Astrocyte (in vitro differentiated cells and primary cell): ENCODE measurements at regions not wholly inside any gene's neighbourhood (a gene's known extent, or its start where the extent isn't known, plus 50 kb on each side); places are given as distances from the start of the nearest gene placed in this dataset.

Experiments used
- DNase-seq: peaks from one replicate; pipeline ENCODE4 v3.0.0-alpha.2; 2010; ENCODE audit warnings: low read depth
- FAIRE-seq: peaks from 2 replicates; lab custom pipeline; 2011; peaks lifted over from hg19 to GRCh38; lab: Jason Lieb, UNC
- H2AFZ ChIP-seq: 2 replicates; pipeline ENCODE4 v1.6.0; 2012; ENCODE audit warnings: low read depth, low read length, inconsistent platforms
- H3K27ac ChIP-seq: 2 replicates; pipeline ENCODE4 v1.5.1; 2011; ENCODE audit warnings: low read depth, low read length, inconsistent platforms
- H3K27me3 ChIP-seq: 2 replicates; pipeline ENCODE4 v1.6.0; 2011; ENCODE audit warnings: low read length, inconsistent platforms; ENCODE audit not compliant: insufficient read depth
- H3K36me3 ChIP-seq: 2 replicates; pipeline ENCODE4 v1.5.1; 2011; ENCODE audit warnings: low read length, inconsistent platforms; ENCODE audit not compliant: insufficient read depth
- H3K4me1 ChIP-seq: 2 replicates; pipeline ENCODE4 v1.5.1; 2011; ENCODE audit warnings: low read length, inconsistent platforms; ENCODE audit not compliant: insufficient read depth
- H3K4me2 ChIP-seq: 2 replicates; pipeline ENCODE4 v1.6.0; 2012; ENCODE audit warnings: low read length, inconsistent platforms
- H3K4me3 ChIP-seq: 2 replicates; pipeline ENCODE4 v1.5.1; 2011; ENCODE audit warnings: low read depth, mild to moderate bottlenecking, low read length, inconsistent platforms; ENCODE audit not compliant: insufficient read depth
- H3K79me2 ChIP-seq: 2 replicates; pipeline ENCODE4 v1.6.0; 2012; ENCODE audit warnings: mild to moderate bottlenecking, low read length, inconsistent platforms; ENCODE audit not compliant: insufficient read depth
- H3K9ac ChIP-seq: 2 replicates; pipeline ENCODE4 v1.6.0; 2012; ENCODE audit warnings: mild to moderate bottlenecking, low read length, inconsistent platforms
- H3K9me3 ChIP-seq: 2 replicates; pipeline ENCODE4 v1.5.1; 2012; ENCODE audit warnings: low read depth, mild to moderate bottlenecking, low read length, inconsistent platforms; ENCODE audit not compliant: insufficient read depth
- H4K20me1 ChIP-seq: 2 replicates; pipeline ENCODE4 v1.6.0; 2012; ENCODE audit warnings: low read length, inconsistent platforms; ENCODE audit not compliant: insufficient read depth
- H3K27ac Mint-ChIP-seq: one replicate; pipeline ENCODE4 v1.8.0; 2021; ENCODE audit warnings: mild to moderate bottlenecking, mixed read lengths; ENCODE audit not compliant: unreplicated experiment
- H3K27me3 Mint-ChIP-seq: one replicate; pipeline ENCODE4 v1.8.0; 2021; ENCODE audit warnings: low read depth, mixed read lengths; ENCODE audit not compliant: unreplicated experiment
- H3K36me3 Mint-ChIP-seq: one replicate; pipeline ENCODE4 v1.8.0; 2021; ENCODE audit warnings: low read depth, mixed read lengths; ENCODE audit not compliant: unreplicated experiment
- H3K4me1 Mint-ChIP-seq: one replicate; pipeline ENCODE4 v1.8.0; 2021; ENCODE audit warnings: low read depth, mixed read lengths; ENCODE audit not compliant: unreplicated experiment
- H3K4me3 Mint-ChIP-seq: one replicate; pipeline ENCODE4 v1.8.0; 2021; ENCODE audit warnings: mild to moderate bottlenecking, moderate library complexity, mixed read lengths; ENCODE audit not compliant: unreplicated experiment
- H3K9me3 Mint-ChIP-seq: one replicate; pipeline ENCODE4 v1.8.0; 2021; ENCODE audit warnings: mild to moderate bottlenecking, mixed read lengths; ENCODE audit not compliant: unreplicated experiment
- EZH2 ChIP-seq: IDR thresholded peaks from 2 replicates; pipeline ENCODE4 v1.6.1; 2012; ENCODE audit warnings: mild to moderate bottlenecking, low read length, inconsistent platforms; ENCODE audit not compliant: insufficient read depth
- TF ChIP-seq, protein P1 (sequence below): IDR thresholded peaks from 2 replicates; pipeline ENCODE4 v1.5.1; 2011; ENCODE audit warnings: low read depth, mild to moderate bottlenecking, inconsistent platforms, low read length, moderate library complexity; ENCODE audit not compliant: insufficient read depth

DNA sequence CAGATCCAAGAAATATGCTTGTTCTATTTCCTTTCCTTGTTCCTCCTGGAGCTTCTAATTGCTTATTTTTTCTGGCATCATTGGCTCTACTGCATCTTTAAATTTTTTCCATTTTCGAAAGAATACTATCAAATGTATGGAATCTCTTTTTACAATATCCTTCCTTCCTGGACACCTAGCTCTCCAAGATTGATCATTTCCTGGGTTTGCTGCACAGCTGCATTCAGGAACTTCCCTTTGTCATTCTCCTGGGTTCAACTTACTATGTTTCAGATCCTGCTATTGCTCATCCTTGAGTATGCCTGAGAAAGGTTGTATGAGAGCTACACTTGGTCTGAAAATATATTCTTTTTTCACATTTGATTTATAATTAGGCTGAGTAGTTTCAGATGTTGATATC is 73.7 kb upstream of the ERCC6L2 start:
- FAIRE-seq (no peak), DNase-seq (no peak)
- Mint-ChIP-seq H3K36me3 (no peaks in the 10 kb centered on the region), H3K4me1 (no peaks in the 10 kb centered on the region), H3K27ac (no peak overlapping the region), H3K27me3 (no peaks in the 10 kb centered on the region), H3K4me3 (no peak overlapping the region), H3K9me3 (no peaks in the 10 kb centered on the region)
- no peaks in the 10 kb centered on the region for H3K36me3 ChIP-seq
- H3K27ac ChIP-seq: no peak overlapping the region
- H3K27me3 ChIP-seq: peaks cover 38% of the 10 kb centered on the region
- no peak overlapping the region for H3K4me3 ChIP-seq
- H3K4me1 ChIP-seq: no peaks in the 10 kb centered on the region
- no peaks in the 10 kb centered on the region for H3K79me2 ChIP-seq
- no peak overlapping the region for H3K9ac ChIP-seq
- H3K9me3 ChIP-seq: no peaks in the 10 kb centered on the region
- no peak for TF ChIP-seq EZH2
- TF ChIP-seq, protein P1, sequence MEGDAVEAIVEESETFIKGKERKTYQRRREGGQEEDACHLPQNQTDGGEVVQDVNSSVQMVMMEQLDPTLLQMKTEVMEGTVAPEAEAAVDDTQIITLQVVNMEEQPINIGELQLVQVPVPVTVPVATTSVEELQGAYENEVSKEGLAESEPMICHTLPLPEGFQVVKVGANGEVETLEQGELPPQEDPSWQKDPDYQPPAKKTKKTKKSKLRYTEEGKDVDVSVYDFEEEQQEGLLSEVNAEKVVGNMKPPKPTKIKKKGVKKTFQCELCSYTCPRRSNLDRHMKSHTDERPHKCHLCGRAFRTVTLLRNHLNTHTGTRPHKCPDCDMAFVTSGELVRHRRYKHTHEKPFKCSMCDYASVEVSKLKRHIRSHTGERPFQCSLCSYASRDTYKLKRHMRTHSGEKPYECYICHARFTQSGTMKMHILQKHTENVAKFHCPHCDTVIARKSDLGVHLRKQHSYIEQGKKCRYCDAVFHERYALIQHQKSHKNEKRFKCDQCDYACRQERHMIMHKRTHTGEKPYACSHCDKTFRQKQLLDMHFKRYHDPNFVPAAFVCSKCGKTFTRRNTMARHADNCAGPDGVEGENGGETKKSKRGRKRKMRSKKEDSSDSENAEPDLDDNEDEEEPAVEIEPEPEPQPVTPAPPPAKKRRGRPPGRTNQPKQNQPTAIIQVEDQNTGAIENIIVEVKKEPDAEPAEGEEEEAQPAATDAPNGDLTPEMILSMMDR: no peak
- H4K20me1 ChIP-seq: no peaks in the 10 kb centered on the region
- no peak overlapping the region for H3K4me2 ChIP-seq
- H2AFZ ChIP-seq: no peak overlapping the region

DNA sequence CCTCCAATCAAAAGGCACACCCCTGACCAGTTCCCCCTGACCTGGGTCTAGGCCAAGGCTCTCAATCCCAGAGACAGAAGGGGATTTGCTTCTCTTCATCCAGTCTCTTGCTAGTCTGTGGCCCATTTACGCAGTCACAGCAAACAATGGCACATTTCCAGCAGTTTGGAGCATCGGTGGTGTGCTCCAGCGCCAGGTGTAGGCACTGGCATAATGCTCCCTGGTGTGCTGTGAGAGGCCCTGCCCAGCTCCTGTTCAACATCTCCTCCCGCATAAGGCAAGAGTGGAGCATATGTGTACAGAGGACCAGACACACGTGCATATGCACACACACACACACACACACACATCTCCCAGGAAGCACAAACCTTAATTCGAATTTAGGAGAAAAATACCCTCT is 79.5 kb upstream of the ERCC6L2 start:
- no peaks in the 10 kb centered on the region for H3K79me2 ChIP-seq
- H4K20me1 ChIP-seq: no peaks in the 10 kb centered on the region
- peaks cover 4% of the 10 kb centered on the region for H3K4me1 Mint-ChIP-seq
- no peaks in the 10 kb centered on the region for H3K27me3 Mint-ChIP-seq
- no peaks in the 10 kb centered on the region for H3K36me3 ChIP-seq
- no peak overlapping the region for H3K27ac ChIP-seq
- no peaks in the 10 kb centered on the region for H3K9me3 ChIP-seq
- H3K9me3 Mint-ChIP-seq: no peaks in the 10 kb centered on the region
- no peak overlapping the region for H3K4me3 Mint-ChIP-seq
- H3K27ac Mint-ChIP-seq: no peak overlapping the region
- H3K4me2 ChIP-seq: no peak overlapping the region
- DNase-seq: no peak
- H3K27me3 ChIP-seq: peaks cover 32% of the 10 kb centered on the region
- FAIRE-seq: no peak
- TF ChIP-seq, protein P1: no peak
- no peak for TF ChIP-seq EZH2
- no peak overlapping the region for H2AFZ ChIP-seq
- H3K36me3 Mint-ChIP-seq: no peaks in the 10 kb centered on the region
- no peak overlapping the region for H3K9ac ChIP-seq
- no peak overlapping the region for H3K4me3 ChIP-seq
- peaks cover 11% of the 10 kb centered on the region for H3K4me1 ChIP-seq

DNA sequence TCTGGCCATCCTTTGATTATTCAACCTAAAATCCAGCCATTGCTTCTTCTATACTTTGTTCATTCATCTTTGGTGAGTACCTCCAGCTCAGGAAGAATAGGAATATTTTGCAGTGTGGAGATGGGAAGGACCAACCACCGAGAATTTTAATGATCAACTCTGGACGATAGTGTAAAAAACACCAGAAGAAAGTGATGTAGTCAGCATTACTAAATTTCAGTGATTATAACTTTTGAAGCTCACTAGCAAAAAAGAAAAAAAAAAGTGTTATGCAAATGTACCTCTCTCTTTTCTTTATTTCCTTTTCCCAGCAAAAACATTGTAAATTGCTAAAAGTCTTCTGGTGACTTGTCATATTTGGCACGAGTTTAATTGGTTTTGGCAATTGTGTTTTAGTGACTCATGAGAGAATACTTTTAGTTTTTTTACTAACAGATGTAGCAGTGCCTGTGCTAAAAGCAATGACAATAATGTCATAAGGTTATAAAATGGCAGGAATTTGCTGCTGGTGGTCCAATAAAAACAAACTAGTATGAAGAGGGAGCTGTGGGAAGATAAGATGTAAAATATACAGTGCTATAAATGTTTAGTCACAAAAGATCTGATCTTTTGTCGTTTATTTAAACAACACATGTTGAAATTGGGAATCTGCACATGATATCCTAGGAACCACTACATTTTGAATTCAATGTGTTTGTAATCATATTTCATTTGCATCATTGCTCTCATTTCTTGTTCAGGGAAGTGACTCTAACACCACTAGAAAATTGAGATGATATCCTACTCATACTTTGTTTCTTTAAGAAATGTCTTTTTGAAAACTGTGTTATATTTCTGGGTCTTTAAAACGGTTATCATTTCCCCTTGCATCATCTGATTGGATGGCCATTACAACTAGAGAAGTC is 81.3 kb upstream of the ERCC6L2 start:
- Histone ChIP-seq H2AFZ (no peak overlapping the region), H3K36me3 (no peaks in the 10 kb centered on the region), H4K20me1 (no peaks in the 10 kb centered on the region), H3K4me1 (peaks cover 11% of the 10 kb centered on the region), H3K9me3 (no peaks in the 10 kb centered on the region), H3K79me2 (no peaks in the 10 kb centered on the region), H3K27ac (no peak overlapping the region), H3K27me3 (peaks cover 28% of the 10 kb centered on the region), H3K9ac (no peak overlapping the region), H3K4me2 (peak overlapping the region; percentile 73), H3K4me3 (peak overlapping the region; percentile 4)
- DNase-seq (peak; percentile 97), FAIRE-seq (peak; percentile 80)
- Mint-ChIP-seq H3K9me3 (no peaks in the 10 kb centered on the region), H3K27me3 (no peaks in the 10 kb centered on the region), H3K4me1 (peaks cover 4% of the 10 kb centered on the region), H3K36me3 (no peaks in the 10 kb centered on the region), H3K27ac (no peak overlapping the region), H3K4me3 (no peak overlapping the region)
- TF ChIP-seq, protein P1: no peak
- no peak for TF ChIP-seq EZH2
